ENCODE measurements at regions not wholly inside any gene's neighbourhood (a gene's known extent, or its start where the extent isn't known, plus 50 kb on each side); places are given as distances from the start of the nearest gene placed in this dataset.

DNA sequence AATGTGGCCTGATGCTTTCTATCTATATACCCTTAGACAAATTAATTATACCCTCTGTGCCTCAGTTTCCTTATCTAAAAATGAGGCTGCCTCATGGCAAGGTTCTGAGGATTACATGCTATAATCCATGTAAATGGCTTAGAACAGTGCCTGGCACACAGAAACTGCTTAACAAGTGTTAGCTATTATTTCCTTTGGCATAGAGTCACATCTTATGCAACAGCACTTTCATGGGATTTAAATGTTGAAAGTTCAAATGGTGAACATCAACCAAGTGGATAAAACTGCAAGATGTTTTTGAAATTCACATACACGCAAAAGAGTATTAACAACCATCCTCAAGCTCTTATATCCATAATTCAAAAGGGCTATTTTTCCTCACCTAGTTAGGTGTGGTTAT is 202.8 kb upstream of the JAG1 start:
- no peaks in the 10 kb centered on the region for H3K36me3 ChIP-seq (ENCODE audit: control insufficient read depth, insufficient read depth, low read length)
- no peaks in the 10 kb centered on the region for H3K27me3 ChIP-seq (ENCODE audit: control insufficient read depth, insufficient read depth, low read length)
- H3K4me1 ChIP-seq (ENCODE audit: control insufficient read depth, insufficient read depth, low read length): no peaks in the 10 kb centered on the region
- H3K4me3 ChIP-seq (ENCODE audit: low read depth, low read length): no peak overlapping the region
- H3K9me3 ChIP-seq (ENCODE audit: control insufficient read depth, insufficient read depth, low read length): no peaks in the 10 kb centered on the region
- no peak overlapping the region for H3K9ac ChIP-seq (ENCODE audit: low read depth, low read length)

- Histone ChIP-seq H3K27me3 (ENCODE audit: control insufficient read depth, insufficient read depth, low read length) (no peaks in the 10 kb centered on the region), H3K4me1 (ENCODE audit: control insufficient read depth, insufficient read depth, low read length) (no peaks in the 10 kb centered on the region)
Measured at GRCh38 chr20:10877342-10877741, 203.5 kb upstream of the JAG1 start.

GRCh38 chr20:10883166-10883565 is 209.4 kb upstream of the JAG1 start:
- no peaks in the 10 kb centered on the region for H3K36me3 ChIP-seq (ENCODE audit: control insufficient read depth, insufficient read depth, low read length)
- H3K4me3 ChIP-seq (ENCODE audit: low read depth, low read length): no peak overlapping the region
- no peak overlapping the region for H3K9ac ChIP-seq (ENCODE audit: low read depth, low read length)
- no peaks in the 10 kb centered on the region for H3K4me1 ChIP-seq (ENCODE audit: control insufficient read depth, insufficient read depth, low read length)
- no peaks in the 10 kb centered on the region for H3K9me3 ChIP-seq (ENCODE audit: control insufficient read depth, insufficient read depth, low read length)
- H3K27me3 ChIP-seq (ENCODE audit: control insufficient read depth, insufficient read depth, low read length): no peaks in the 10 kb centered on the region

More at GRCh38 chr20:10877342-10877741, 203.5 kb upstream of the JAG1 start:
- no peak overlapping the region for H3K9ac ChIP-seq (ENCODE audit: low read depth, low read length)
- H3K4me3 ChIP-seq (ENCODE audit: low read depth, low read length): no peak overlapping the region
- no peaks in the 10 kb centered on the region for H3K36me3 ChIP-seq (ENCODE audit: control insufficient read depth, insufficient read depth, low read length)
- no peaks in the 10 kb centered on the region for H3K9me3 ChIP-seq (ENCODE audit: control insufficient read depth, insufficient read depth, low read length)

- Histone ChIP-seq H3K9me3 (ENCODE audit: control insufficient read depth, insufficient read depth, low read length) (no peaks in the 10 kb centered on the region), H3K36me3 (ENCODE audit: control insufficient read depth, insufficient read depth, low read length) (no peaks in the 10 kb centered on the region), H3K27me3 (ENCODE audit: control insufficient read depth, insufficient read depth, low read length) (no peaks in the 10 kb centered on the region), H3K9ac (ENCODE audit: low read depth, low read length) (no peak overlapping the region), H3K4me3 (ENCODE audit: low read depth, low read length) (no peak overlapping the region), H3K4me1 (ENCODE audit: control insufficient read depth, insufficient read depth, low read length) (no peaks in the 10 kb centered on the region)
Measured at GRCh38 chr20:10893321-10893720, 219.5 kb upstream of the JAG1 start.

- H3K36me3 ChIP-seq (ENCODE audit: control insufficient read depth, insufficient read depth, low read length): no peaks in the 10 kb centered on the region
- no peak overlapping the region for H3K9ac ChIP-seq (ENCODE audit: low read depth, low read length)
- H3K9me3 ChIP-seq (ENCODE audit: control insufficient read depth, insufficient read depth, low read length): no peaks in the 10 kb centered on the region
- H3K27me3 ChIP-seq (ENCODE audit: control insufficient read depth, insufficient read depth, low read length): no peaks in the 10 kb centered on the region
- no peak overlapping the region for H3K4me3 ChIP-seq (ENCODE audit: low read depth, low read length)
- no peaks in the 10 kb centered on the region for H3K4me1 ChIP-seq (ENCODE audit: control insufficient read depth, insufficient read depth, low read length)
Measured at GRCh38 chr20:10897336-10897735, 223.5 kb upstream of the JAG1 start.

DNA sequence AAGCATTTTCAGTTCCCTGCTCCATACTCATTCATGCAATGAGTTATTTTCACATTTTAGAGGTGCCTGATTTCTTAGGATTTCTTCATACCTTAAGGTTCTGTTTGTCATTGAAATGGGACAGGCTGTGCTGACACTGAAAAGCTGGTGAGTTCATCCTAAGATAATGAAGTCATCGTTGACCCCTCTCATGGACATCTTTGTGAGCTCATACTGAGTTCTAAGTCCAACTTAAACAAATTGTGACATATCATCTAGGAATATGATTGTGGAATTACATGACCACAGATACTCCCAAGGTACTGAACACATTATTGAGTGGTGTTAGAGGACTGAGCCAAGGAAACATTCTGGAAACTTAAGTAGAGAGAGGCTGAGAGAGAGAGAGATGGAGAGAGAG is 224.8 kb upstream of the JAG1 start:
- no peak overlapping the region for H3K9ac ChIP-seq (ENCODE audit: low read depth, low read length)
- no peaks in the 10 kb centered on the region for H3K27me3 ChIP-seq (ENCODE audit: control insufficient read depth, insufficient read depth, low read length)
- H3K9me3 ChIP-seq (ENCODE audit: control insufficient read depth, insufficient read depth, low read length): no peaks in the 10 kb centered on the region
- H3K4me3 ChIP-seq (ENCODE audit: low read depth, low read length): no peak overlapping the region
- H3K4me1 ChIP-seq (ENCODE audit: control insufficient read depth, insufficient read depth, low read length): no peaks in the 10 kb centered on the region
- no peaks in the 10 kb centered on the region for H3K36me3 ChIP-seq (ENCODE audit: control insufficient read depth, insufficient read depth, low read length)

DNA sequence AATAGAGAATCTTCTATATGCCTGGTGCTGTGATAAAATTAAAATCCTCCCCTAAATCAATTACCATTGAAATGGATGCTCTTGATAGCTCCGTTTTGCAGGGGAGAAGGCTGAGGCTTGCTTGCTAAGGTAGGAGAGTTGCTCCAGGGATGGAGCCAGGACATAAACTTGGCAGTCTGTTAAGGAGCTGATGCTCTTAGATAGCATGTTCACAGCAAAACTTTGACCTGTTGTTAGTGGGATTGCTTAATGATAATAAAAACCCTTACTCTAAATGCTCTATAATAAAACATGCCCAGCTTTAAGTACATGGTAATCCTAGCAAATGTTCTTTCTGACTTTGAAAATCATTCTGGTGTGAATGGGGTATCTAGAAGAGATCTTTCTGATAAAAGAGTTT is 228.4 kb upstream of the JAG1 start:
- H3K9me3 ChIP-seq (ENCODE audit: control insufficient read depth, insufficient read depth, low read length): no peaks in the 10 kb centered on the region
- H3K27me3 ChIP-seq (ENCODE audit: control insufficient read depth, insufficient read depth, low read length): no peaks in the 10 kb centered on the region

GRCh38 chr20:10902576-10903282 is 228.9 kb upstream of the JAG1 start:
- Histone ChIP-seq H3K9me3 (ENCODE audit: control insufficient read depth, insufficient read depth, low read length) (no peaks in the 10 kb centered on the region), H3K4me3 (ENCODE audit: low read depth, low read length) (no peak overlapping the region)

More for the DNA sequence above, 228.4 kb upstream of the JAG1 start:
- H3K4me1 ChIP-seq (ENCODE audit: control insufficient read depth, insufficient read depth, low read length): no peaks in the 10 kb centered on the region
- H3K4me3 ChIP-seq (ENCODE audit: low read depth, low read length): no peak overlapping the region
- no peaks in the 10 kb centered on the region for H3K36me3 ChIP-seq (ENCODE audit: control insufficient read depth, insufficient read depth, low read length)
- no peak overlapping the region for H3K9ac ChIP-seq (ENCODE audit: low read depth, low read length)

DNA sequence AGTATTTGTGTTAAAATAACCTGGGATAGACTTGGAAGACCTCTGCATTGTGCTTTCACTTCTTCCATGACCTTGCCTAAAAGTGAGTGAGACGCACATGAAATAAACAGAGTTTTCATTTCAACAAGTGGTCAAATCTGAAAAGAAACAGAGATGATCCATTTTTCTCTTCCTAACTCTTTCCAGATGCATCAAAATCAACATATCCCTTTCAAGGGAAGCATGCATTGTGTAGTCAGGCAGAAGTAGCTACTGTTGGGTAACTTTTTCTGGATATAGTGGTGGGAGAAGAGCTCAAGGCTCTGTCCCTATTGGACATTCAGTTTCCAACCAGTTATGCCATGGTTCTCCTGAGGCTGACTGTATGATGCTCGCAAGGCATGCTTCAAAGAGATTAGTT is 233.0 kb upstream of the JAG1 start:
- Histone ChIP-seq H3K36me3 (ENCODE audit: control insufficient read depth, insufficient read depth, low read length) (no peaks in the 10 kb centered on the region), H3K4me1 (ENCODE audit: control insufficient read depth, insufficient read depth, low read length) (no peaks in the 10 kb centered on the region), H3K27me3 (ENCODE audit: control insufficient read depth, insufficient read depth, low read length) (no peaks in the 10 kb centered on the region), H3K4me3 (ENCODE audit: low read depth, low read length) (no peak overlapping the region), H3K9ac (ENCODE audit: low read depth, low read length) (no peak overlapping the region), H3K9me3 (ENCODE audit: control insufficient read depth, insufficient read depth, low read length) (no peaks in the 10 kb centered on the region)

More at GRCh38 chr20:10902576-10903282, 228.9 kb upstream of the JAG1 start:
- Histone ChIP-seq H3K36me3 (ENCODE audit: control insufficient read depth, insufficient read depth, low read length) (no peaks in the 10 kb centered on the region), H3K9ac (ENCODE audit: low read depth, low read length) (no peak overlapping the region), H3K27me3 (ENCODE audit: control insufficient read depth, insufficient read depth, low read length) (no peaks in the 10 kb centered on the region), H3K4me1 (ENCODE audit: control insufficient read depth, insufficient read depth, low read length) (no peaks in the 10 kb centered on the region)

DNA sequence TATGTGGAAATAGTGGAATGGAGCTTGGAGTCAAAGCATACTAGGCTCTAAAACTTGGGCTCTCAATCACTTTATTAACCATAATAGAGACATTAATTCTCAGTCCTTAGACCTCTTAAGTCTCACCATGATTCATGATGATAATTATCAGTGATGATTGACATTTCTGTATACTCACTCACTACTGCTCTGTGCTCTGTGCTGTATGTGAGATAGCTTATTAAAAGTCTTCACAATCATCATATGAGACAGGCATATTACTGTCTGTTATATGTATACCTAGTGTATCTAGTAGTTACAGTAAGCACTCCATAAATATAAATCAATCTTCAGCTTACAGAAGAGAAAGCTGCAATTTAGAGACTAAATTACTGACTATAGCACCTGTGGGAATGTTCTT is 236.0 kb upstream of the JAG1 start:
- no peaks in the 10 kb centered on the region for H3K9me3 ChIP-seq (ENCODE audit: control insufficient read depth, insufficient read depth, low read length)
- no peak overlapping the region for H3K4me3 ChIP-seq (ENCODE audit: low read depth, low read length)
- no peaks in the 10 kb centered on the region for H3K27me3 ChIP-seq (ENCODE audit: control insufficient read depth, insufficient read depth, low read length)
- H3K36me3 ChIP-seq (ENCODE audit: control insufficient read depth, insufficient read depth, low read length): no peaks in the 10 kb centered on the region
- H3K9ac ChIP-seq (ENCODE audit: low read depth, low read length): no peak overlapping the region
- no peaks in the 10 kb centered on the region for H3K4me1 ChIP-seq (ENCODE audit: control insufficient read depth, insufficient read depth, low read length)

DNA sequence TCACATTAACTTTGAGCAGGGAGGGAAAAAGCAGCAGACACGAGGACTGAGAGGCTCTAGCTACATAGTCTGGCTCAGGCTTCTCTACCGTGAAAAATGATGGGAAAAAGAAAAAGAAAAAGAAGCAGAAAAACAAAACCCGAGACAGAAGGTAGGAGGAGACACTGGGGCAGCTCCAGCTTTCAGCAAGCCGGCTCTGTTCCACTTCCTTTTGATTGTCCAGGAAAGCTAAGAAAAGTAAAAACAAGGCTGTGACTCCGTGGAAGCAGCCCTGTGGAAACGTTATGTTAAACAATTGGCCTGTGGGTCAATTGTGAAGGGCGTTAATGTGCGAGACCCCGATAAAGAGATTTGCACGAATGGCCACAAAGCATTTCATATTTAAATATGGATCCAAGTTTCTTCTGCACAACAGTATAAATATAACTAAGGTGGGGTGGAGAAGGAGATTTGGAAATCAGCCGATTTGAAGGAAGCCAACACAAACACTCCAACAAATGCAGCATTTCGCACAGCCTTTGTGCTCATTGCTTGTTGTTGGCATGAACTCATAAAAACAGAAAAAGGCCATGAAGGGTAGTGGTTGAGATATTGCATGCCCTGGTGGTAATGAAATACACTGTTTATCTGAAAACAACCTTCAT is 236.9 kb upstream of the JAG1 start:
- no peak overlapping the region for H3K4me3 ChIP-seq (ENCODE audit: low read depth, low read length)
- H3K36me3 ChIP-seq (ENCODE audit: control insufficient read depth, insufficient read depth, low read length): no peaks in the 10 kb centered on the region
- no peaks in the 10 kb centered on the region for H3K27me3 ChIP-seq (ENCODE audit: control insufficient read depth, insufficient read depth, low read length)
- H3K9ac ChIP-seq (ENCODE audit: low read depth, low read length): no peak overlapping the region
- H3K9me3 ChIP-seq (ENCODE audit: control insufficient read depth, insufficient read depth, low read length): no peaks in the 10 kb centered on the region
- H3K4me1 ChIP-seq (ENCODE audit: control insufficient read depth, insufficient read depth, low read length): no peaks in the 10 kb centered on the region

DNA sequence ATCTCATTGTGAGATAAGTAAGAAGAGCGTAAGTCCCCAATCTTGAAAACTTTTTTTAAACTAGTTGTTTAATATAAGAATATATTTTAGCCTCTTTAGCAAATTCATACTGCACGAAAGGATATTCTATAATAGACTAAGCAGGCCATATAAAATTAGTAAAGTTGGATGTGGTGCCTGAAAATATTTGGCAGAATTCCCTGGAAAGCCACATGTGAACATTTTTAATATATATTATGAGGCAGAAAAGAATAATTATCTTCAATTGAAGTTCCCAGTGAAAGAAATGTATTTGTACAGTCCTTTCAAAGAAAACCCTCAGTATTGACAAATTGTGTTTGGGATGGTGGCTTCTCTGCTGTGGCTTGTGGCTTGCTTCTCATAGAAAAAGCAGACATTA is 237.5 kb upstream of the JAG1 start:
- Histone ChIP-seq H3K9ac (ENCODE audit: low read depth, low read length) (no peak overlapping the region), H3K9me3 (ENCODE audit: control insufficient read depth, insufficient read depth, low read length) (no peaks in the 10 kb centered on the region), H3K36me3 (ENCODE audit: control insufficient read depth, insufficient read depth, low read length) (no peaks in the 10 kb centered on the region), H3K4me3 (ENCODE audit: low read depth, low read length) (no peak overlapping the region), H3K27me3 (ENCODE audit: control insufficient read depth, insufficient read depth, low read length) (no peaks in the 10 kb centered on the region), H3K4me1 (ENCODE audit: control insufficient read depth, insufficient read depth, low read length) (no peaks in the 10 kb centered on the region)
